Keratinocyte (primary cell): ENCODE measurements at regions not wholly inside any gene's neighbourhood (a gene's known extent, or its start where the extent isn't known, plus 50 kb on each side); places are given as distances from the start of the nearest gene placed in this dataset.

ENCODE experiments used
- DNase-seq: peaks from one replicate; pipeline ENCODE4 v3.0.0-alpha.2; 2011; ENCODE audit warnings: low read depth, missing footprints, low spot score
- FAIRE-seq: peaks from 2 replicates; lab custom pipeline; 2011; peaks lifted over from hg19 to GRCh38; lab: Jason Lieb, UNC
- H2AFZ ChIP-seq: 2 replicates; pipeline ENCODE4 v1.6.0; 2012; ENCODE audit warnings: low read length, control low read depth, inconsistent platforms; ENCODE audit not compliant: control insufficient read depth
- H3K27ac ChIP-seq: 2 replicates; pipeline ENCODE4 v1.5.1; 2011; ENCODE audit warnings: low read length; ENCODE audit not compliant: control insufficient read depth, insufficient read depth
- H3K27me3 ChIP-seq: 3 replicates; pipeline ENCODE4 v1.6.0; 2011; ENCODE audit warnings: low read length; ENCODE audit not compliant: control insufficient read depth, insufficient read depth; ENCODE audit errors: extremely low read depth
- H3K36me3 ChIP-seq, 2 experiments: 2 replicates in 1 of 2; 3 replicates in 1 of 2; pipeline ENCODE4 v1.5.1; 2011; ENCODE audit warnings: low read length in 2 of 2, mild to moderate bottlenecking in 1 of 2; ENCODE audit not compliant: control insufficient read depth in 2 of 2, insufficient read depth in 2 of 2; ENCODE audit errors: extremely low read depth in 1 of 2
- H3K4me1 ChIP-seq: 3 replicates; pipeline ENCODE4 v1.5.1; 2011; ENCODE audit warnings: low read length; ENCODE audit not compliant: control insufficient read depth, insufficient read depth; ENCODE audit errors: extremely low read depth
- H3K4me2 ChIP-seq: 3 replicates; pipeline ENCODE4 v1.6.0; 2011; ENCODE audit warnings: low read depth, low read length; ENCODE audit not compliant: control insufficient read depth, insufficient read depth; ENCODE audit errors: extremely low read depth
- H3K4me3 ChIP-seq, 3 experiments: fragments of 200-600 bp in 1 of 3; sonication (generic) in 1 of 3; 2 replicates in 2 of 3; 3 replicates in 1 of 3; pipeline ENCODE4 v1.5.1; 2011 to 2016; ENCODE audit warnings: low read length in 3 of 3, mild to moderate bottlenecking in 3 of 3, control low read depth in 2 of 3, inconsistent platforms in 1 of 3, low read depth in 1 of 3, mixed read lengths in 1 of 3, mixed run types in 1 of 3, moderate library complexity in 1 of 3; ENCODE audit not compliant: control insufficient read depth in 2 of 3, insufficient read depth in 2 of 3; ENCODE audit errors: extremely low read depth in 1 of 3
- H3K79me2 ChIP-seq: 2 replicates; pipeline ENCODE4 v1.6.0; 2012; ENCODE audit warnings: low read length; ENCODE audit not compliant: control insufficient read depth, insufficient read depth
- H3K9ac ChIP-seq: 3 replicates; pipeline ENCODE4 v1.6.0; 2011; ENCODE audit warnings: low read length; ENCODE audit not compliant: control insufficient read depth, insufficient read depth; ENCODE audit errors: extremely low read depth
- H3K9me1 ChIP-seq: 3 replicates; pipeline ENCODE4 v1.6.0; 2011; ENCODE audit warnings: low read length; ENCODE audit not compliant: control insufficient read depth, insufficient read depth; ENCODE audit errors: extremely low read depth
- H3K9me3 ChIP-seq: 2 replicates; pipeline ENCODE4 v1.5.1; 2012; ENCODE audit warnings: low read depth, low read length; ENCODE audit not compliant: control insufficient read depth
- H4K20me1 ChIP-seq: 3 replicates; pipeline ENCODE4 v1.6.0; 2011; ENCODE audit warnings: low read length; ENCODE audit not compliant: control insufficient read depth, insufficient read depth; ENCODE audit errors: extremely low read depth
- CTCF ChIP-seq, 3 experiments: IDR thresholded peaks in 1 of 3; conservative IDR thresholded peaks in 1 of 3; optimal IDR thresholded peaks in 1 of 3; 2 replicates in 2 of 3; 3 replicates in 1 of 3; pipeline versions ENCODE3 to v1.5.1; 2011; ENCODE audit warnings: low read length in 3 of 3, mild to moderate bottlenecking in 3 of 3, moderate library complexity in 2 of 3, control low read depth in 1 of 3, inconsistent platforms in 1 of 3; ENCODE audit not compliant: insufficient read depth in 2 of 3; ENCODE audit errors: extremely low read depth in 1 of 3
- EZH2 ChIP-seq: IDR thresholded peaks from one replicate; pipeline ENCODE4 v1.6.1; 2012; ENCODE audit warnings: inconsistent platforms, mild to moderate bottlenecking, low read length, moderate library complexity
- dilution Hi-C: fragments of 300-500 bp; cut with MboI; formaldehyde crosslinking; loops from one replicate; pipeline ENCODE4 v1.7.0; 2020; ENCODE audit warnings: low sequenced_read_pairs; ENCODE audit not compliant: extremely low pct_ligation_motif_present

GRCh38 chr5:12679731-12680130 lies 775.5 kb upstream of the CTNND2 start:
- DNase-seq (no peak), FAIRE-seq (no peak)
- Histone ChIP-seq H4K20me1 (no peaks in the 10 kb centered on the region), H3K79me2 (no peaks in the 10 kb centered on the region), H3K9me3 (no peaks in the 10 kb centered on the region), H3K27ac (no peak overlapping the region), H3K4me3 (no peak overlapping the region), H2AFZ (no peak overlapping the region), H3K9me1 (no peaks in the 10 kb centered on the region), H3K4me1 (no peaks in the 10 kb centered on the region), H3K27me3 (no peaks in the 10 kb centered on the region), H3K9ac (no peak overlapping the region), H3K4me2 (no peak overlapping the region), H3K36me3 (no peaks in the 10 kb centered on the region)
- TF ChIP-seq CTCF (optimal IDR thresholded peaks at IDR 0.05 in 1 of 3, IDR thresholded peaks at IDR 0.05 in 1 of 3, conservative IDR thresholded peaks at IDR 0.05 in 1 of 3; ENCODE audit: extremely low read depth in 1 of 3, insufficient read depth in 2 of 3, low read length in 3 of 3) = no peak
- no peak for TF ChIP-seq EZH2
- dilution Hi-C loops = no loop called here

- no peaks in the 10 kb centered on the region for H3K9me1 ChIP-seq
- no peaks in the 10 kb centered on the region for H3K9me3 ChIP-seq
- no peak overlapping the region for H3K4me3 ChIP-seq
- no peaks in the 10 kb centered on the region for H3K4me1 ChIP-seq
- H3K27ac ChIP-seq = no peak overlapping the region
- no peaks in the 10 kb centered on the region for H3K79me2 ChIP-seq
- DNase-seq (no peak), FAIRE-seq (no peak)
- no peak overlapping the region for H2AFZ ChIP-seq
- no peaks in the 10 kb centered on the region for H3K27me3 ChIP-seq
- H3K36me3 ChIP-seq = no peaks in the 10 kb centered on the region
- TF ChIP-seq CTCF (optimal IDR thresholded peaks at IDR 0.05 in 1 of 3, IDR thresholded peaks at IDR 0.05 in 1 of 3, conservative IDR thresholded peaks at IDR 0.05 in 1 of 3; ENCODE audit: extremely low read depth in 1 of 3, insufficient read depth in 2 of 3, low read length in 3 of 3) (no peak), EZH2 (no peak)
- no peak overlapping the region for H3K4me2 ChIP-seq
- H3K9ac ChIP-seq = no peak overlapping the region
- dilution Hi-C loops = no loop called here
- no peaks in the 10 kb centered on the region for H4K20me1 ChIP-seq
These were observed 771.7 kb upstream of the CTNND2 start for GRCh38 chr5:12675959-12676358.
